GM18870 (cell line): ENCODE measurements at regions not wholly inside any gene's neighbourhood (a gene's known extent, or its start where the extent isn't known, plus 50 kb on each side); places are given as distances from the start of the nearest gene placed in this dataset.
"Not testable (repeated sequence)": the region's sequence is repeated elsewhere in the genome, so short reads cannot be mapped to it uniquely, and the experiment has no call there.

Experiments
- ATAC-seq: cut with Tn5 transposase; IDR thresholded peaks from one replicate; pipeline ENCODE4 v1.9.1; 2021; ENCODE audit warnings: moderate library complexity; ENCODE audit not compliant: unreplicated experiment

DNA sequence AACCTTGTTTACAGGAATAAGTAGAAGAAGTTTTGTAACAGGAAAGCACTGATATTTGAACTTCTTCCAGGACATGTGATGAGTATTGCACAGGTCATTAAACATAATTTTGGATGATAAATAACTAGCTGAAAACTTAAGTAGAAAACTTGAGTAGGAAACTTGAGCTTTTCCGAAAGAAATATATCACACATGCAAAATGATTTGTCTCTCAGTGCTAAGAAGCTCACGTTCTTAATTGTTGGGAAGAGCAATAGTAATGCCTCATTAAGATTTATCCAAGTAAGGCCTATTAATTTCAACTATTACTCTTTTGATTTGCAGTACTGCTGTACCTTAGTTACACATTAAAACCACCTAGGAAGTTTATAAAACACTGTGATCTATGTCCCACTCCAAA is 1921.9 kb upstream of the LRRTM1 start:
- ATAC-seq, result no peak

DNA sequence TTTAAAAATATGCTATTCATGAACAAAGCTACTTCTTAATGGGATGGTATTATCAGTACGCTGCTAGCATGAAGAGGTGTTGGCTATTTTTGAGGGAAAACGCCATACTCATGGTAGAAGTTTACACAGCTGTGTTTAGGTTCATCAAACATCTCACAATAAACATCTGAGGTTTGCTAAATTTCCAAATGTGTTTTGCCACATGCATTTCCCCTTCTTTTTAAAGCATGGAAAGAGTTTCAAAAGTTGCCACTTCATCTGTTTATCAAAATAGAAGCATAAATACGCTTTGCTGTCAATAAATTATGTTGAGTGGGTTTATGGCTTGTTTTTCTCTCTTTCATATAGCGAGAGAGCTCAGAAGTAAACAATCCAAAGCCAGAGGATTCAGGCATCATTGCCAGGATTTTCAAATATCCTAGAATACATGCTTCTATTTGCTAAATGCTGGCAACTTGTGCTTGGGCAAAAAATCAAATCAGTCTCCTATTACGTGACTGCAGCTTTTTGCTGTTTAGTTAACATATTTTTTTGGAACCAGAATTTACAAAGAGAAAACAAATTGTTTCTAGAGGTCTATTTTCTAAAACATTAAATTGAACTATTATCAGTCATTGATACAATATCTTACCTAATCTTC is 1919.9 kb upstream of the LRRTM1 start:
- ATAC-seq, result no peak

DNA sequence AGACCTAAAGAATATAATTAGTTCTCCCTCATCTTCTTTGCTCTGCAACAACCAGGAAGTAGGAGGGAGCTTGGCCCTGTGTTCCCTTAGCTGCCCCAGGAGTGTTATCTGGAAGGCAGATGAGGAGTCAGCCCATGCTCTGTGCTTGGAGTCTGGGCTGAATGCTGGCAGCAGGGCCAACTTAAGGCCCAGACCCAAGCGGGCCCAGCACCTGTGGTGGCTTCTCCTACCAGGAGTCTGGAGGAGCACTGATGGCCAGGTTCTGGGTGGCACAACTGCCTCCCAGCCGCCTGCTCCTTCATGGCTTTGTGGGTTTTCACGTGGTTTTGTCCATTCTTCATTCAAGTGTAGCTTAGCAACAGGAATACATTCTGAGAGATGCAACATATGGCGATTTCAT is 1910.7 kb upstream of the LRRTM1 start:
- no peak for ATAC-seq

DNA sequence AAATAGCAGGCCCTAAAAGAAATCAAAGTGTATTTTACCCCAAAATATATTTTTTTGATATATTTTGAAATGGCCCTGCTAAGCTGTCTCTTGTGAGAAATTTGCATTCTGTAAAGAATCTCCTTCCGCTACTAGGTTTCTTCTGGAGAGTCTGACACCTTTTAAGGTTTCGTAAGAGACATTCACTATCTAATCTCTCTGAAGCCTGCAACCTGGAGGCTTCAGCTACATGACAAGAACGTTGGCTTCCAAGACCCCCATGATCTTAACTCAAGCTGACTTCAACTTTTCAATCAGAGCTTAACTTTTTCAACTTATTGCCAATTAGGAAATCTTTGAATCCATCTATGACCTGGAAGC is 1894.9 kb upstream of the LRRTM1 start:
- no peak for ATAC-seq

DNA sequence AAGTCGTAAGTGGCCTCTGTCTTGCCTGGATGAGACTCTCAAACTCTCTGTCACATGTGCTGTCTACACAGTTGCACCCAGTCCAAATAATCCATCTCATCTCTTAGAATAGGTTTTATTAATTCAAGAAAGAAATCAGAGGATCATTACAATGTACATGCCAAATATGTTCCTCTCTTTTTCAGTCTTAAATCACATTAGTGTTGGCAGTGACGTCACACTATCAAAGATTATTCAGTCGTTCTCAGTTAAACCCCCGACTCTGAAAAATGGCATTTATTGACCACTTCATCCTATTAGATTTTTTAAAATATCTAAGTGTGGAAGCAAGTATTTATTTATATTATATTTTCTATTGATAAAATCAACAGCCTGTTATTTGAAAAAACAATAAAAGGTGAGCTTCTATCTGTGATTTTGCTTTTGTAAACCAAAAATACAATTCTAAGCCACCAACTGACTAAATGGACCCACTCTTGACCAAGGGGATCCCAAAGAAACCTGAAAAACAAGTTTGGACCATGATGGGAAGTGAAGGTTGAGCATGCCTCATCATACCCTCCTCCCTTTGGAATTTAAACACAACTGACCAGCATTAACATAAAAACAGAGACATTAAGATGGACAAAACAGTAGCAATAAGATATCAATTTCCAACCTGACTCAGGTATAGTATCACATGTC is 1894.4 kb upstream of the LRRTM1 start:
- no peak for ATAC-seq

DNA sequence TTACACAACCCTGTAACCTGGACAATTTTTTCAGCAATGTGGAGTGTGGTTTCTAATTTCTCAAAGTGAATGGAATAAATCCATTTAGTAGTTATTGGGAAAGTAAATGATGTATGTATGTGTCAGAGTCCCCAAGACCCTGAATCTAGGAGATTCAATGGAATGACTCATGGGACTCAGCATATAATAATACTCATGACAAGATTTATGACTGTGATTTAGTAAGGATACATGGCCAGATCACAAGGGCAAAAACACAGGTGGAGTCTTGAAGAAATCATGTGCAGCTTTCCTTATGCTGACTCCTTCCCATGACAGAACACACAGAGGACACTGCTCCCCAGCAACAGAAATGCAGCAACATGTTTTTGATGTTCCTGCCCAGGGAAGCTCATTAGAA is 1877.7 kb upstream of the LRRTM1 start:
- no peak for ATAC-seq

DNA sequence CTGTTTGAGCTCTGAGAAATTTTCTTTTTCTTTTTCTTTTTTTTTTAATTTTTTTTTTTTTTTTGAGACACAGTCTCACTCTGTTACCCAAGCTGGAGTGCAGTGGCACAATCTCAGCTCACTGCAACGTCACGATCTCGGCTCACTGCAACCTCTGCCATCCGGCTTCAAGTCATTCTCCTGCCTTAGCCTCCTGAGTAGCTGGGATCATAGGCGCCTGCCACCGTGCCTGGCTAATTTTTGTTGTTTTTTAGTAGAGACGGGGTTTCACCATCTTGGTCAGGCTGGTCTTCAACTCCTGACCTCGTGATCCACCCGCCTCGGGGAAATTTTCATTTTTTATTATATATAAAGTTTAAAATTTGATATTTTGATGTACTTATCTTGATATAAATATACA is 1870.7 kb upstream of the LRRTM1 start:
- not testable (repeated sequence) for ATAC-seq

DNA sequence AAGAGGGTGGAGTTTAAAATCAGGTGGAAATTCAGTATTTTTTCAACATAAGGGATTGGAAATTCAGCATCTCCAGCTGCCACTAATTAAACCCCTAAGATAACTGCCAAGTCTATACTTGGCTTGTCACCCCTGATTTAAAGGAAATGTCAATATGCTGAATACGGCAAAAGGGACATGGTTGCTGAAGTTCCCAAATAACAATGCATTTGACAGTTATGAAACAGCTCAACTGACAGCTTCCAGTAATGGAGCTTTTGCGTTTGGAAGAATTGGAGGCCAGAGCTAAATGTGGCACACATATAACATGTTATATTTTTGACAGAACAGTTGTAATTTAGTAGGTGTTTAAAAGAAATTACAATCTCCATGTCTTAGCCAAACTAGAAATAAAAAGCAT is 1867.9 kb upstream of the LRRTM1 start:
- no peak for ATAC-seq

DNA sequence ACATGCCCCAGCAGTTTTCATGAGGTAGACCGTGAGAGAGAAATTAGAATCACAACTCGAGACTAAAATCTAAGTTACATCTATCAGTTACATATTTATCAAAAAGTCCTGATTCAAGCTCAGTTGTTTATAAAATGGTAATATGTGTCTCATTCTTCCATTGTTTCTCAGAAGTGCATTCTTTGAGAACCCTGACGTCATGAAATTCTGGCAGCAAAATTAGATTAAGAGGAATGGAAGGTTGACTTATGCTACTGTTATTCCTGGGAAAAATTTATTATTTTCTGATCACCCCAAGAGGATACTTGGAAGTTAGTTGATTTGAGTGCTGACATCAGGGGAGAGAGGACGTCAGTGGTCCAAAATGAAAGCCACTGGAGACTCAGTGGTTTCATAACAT is 1864.8 kb upstream of the LRRTM1 start:
- ATAC-seq, result no peak

DNA sequence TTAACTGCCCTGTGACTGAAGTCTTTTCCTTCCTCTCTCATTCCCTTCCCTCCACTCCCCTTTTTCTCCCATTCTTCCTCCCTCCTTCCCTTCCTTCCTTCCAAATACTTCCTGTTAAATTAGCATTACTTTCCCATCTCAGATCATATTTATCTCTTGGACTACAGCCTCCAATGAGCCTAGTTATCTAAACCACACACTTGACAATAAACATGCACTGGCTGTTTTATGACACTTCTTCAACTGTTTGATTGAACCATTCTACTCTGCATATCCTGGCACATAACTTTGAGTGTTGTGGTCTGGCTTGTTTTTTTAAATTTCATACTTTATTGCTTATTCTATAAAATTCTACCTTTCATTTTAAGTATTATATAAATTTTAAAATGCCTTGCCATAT is 1860.8 kb upstream of the LRRTM1 start:
- ATAC-seq, result no peak

DNA sequence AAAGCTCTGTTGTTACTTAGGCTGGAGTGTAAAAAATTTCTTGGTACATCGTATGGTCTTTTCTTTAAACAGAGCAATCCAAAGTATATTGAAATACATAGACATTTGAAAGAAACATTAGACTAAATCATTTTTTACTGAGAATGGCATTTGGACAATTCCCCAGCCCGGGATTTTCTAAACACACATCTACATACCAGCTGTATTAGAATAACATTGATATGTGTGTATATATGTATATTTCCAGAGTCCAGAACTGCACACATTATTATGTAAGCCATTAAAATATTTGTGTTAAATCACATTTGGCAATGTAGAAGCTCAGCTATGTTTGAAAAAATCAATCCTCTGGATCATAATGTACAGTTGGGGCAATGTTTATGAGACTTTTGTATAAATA is 1853.6 kb upstream of the LRRTM1 start:
- ATAC-seq, result no peak

DNA sequence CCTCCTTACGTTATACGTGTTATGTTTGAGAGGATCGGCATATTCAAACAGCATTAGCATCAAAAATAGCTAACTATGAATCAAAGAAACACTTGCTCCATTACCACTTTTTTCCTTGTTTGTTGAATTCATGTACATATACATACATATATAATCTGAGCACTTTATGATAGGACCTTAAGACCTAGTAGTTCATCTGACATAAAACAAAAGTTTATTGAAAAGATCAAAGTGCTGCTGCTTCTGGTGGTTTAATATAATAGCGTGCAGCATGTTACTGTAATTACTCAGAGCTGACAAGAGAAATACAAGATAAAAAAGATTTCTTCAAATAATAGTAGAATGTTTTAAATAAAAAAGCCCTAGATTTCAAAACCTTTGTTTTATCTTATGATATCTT is 1850.9 kb upstream of the LRRTM1 start:
- no peak for ATAC-seq

DNA sequence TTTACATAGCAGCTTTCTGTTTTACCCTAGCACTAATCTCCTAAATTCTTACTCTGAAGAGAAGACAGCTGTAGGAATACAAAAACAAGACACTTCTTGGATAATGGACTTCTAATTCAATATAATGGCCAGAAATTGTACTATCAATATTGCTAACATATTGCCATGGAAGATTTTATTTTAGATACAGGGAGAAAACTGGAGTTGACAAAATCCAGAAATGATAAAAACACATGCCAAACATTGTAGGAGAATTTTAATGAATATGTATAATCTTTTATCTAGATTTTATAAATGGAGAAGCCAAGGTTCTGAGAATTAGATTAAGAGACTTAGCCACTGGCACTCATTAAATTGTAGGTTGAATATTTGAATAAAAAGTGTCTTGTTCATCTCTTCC is 1838.8 kb upstream of the LRRTM1 start:
- ATAC-seq, result no peak

DNA sequence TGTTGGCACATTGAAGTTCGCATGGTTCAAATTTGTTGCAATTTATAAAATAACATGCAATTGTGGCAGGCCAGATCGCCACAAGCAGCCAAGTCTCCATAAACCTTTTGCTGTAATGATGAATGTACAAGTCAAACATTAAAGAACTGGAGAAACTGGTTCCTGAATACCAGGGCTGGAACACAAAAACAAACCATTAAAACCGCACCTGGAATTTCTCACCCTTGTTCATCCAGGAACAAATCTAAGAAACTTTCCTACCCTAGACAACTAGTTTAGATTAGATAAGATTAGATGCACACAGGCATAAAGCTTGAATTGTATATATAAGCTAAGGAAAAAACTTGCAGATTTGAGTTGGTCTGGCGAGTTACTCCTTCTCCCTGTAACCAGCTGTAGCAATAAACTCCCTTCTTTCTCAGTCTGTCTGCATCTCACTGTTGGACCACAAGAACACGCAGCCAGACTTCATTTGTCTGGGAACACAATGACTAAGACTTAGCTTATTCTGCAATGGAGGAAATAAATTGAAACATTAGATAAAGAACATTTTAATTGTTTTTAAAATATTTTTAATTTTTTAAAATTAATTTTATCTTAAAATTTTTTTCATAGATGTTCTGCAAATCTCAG is 1835.5 kb upstream of the LRRTM1 start:
- no peak for ATAC-seq

DNA sequence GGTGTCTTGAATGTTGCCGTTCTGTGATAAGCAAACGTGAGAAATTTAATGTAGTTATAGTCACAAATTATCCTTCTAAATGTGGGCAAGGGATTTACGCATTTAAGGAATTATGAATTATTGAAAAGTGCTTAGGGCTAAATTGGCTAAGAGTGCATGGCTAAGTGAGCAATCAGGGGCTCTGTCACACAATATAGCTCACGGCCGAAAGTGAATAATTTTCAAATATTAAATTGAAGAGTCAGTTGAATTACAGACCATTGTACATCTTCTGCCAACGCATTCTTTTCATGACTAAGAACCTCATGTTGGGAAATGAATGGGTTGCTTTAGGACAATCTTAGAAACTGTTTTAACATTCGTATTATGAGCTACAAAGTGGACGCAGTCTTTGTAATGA is 1832.9 kb upstream of the LRRTM1 start:
- ATAC-seq, result no peak

DNA sequence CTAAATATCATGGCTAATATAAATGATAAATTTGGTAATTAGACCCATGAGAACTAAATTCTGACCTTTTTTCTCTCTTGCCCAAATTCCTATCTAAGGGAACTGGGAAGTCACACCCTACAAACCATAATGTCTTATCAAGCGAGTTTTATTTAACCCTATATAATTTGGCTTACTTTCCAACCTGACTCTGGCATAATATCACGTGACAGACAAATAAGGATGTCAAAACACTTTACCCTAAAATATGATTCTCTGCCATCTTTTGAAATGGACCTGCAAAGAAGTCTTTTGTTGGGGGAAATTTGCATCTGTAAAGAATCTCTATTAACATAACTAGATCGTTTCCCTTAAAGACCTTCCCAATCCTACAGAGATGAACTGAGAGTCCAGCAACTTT is 1823.5 kb upstream of the LRRTM1 start:
- ATAC-seq, result no peak

DNA sequence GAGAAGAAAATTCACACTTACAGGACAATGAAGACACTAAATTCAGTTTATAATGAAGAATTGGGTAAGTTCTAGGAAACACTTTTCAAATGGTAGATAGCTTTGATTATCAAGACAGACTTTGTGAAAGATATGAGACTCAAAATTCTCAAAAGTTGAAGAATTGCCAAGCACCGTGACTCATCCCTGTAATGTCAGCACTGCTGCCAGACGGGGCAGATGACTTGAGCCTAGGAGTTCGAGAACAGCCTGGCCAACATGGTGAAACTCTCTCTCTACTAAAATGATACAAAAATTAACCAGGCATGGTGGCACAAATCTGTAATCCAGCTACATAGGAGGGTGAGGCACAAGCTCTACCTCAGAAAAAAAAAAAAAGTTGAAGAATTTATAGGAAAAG is 1820.1 kb upstream of the LRRTM1 start:
- ATAC-seq, result no peak

DNA sequence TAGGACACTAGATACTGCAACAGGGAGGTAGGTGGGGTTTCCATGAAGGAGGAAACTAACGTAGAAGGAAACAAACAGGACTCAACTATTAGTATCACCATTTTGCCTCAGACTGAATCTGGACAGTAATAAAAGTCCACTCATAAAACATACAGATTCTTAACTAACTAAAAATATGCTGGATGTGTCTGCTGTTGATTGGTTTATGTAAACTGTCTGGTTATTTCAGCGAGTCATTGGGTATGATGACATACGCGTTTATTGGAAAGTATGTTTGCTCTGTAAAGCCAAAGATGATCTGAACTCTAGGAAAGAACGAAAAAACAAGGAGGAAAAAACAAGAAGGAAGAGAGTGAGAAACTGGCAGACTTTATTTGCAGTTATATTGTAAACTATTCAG is 1816.1 kb upstream of the LRRTM1 start:
- no peak for ATAC-seq

DNA sequence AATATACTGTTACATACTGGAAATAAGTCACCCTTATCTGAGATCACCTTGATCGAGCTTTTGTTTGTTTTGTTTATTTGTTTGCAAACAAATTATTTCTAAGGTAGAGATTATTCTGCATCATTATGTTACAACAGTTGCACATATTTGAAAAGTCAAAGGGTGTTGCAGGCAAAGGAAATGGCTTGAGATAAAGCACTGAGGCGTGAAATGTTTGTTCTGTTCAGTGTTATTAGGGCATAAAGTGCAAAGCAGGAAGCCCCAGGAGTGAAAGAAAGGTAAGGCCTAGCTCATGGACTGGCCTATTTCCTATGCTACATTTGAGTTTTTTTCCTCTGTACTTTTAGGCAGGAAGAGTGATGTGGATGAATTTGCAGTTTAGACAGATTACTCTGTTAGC is 1815.6 kb upstream of the LRRTM1 start:
- ATAC-seq, result no peak

DNA sequence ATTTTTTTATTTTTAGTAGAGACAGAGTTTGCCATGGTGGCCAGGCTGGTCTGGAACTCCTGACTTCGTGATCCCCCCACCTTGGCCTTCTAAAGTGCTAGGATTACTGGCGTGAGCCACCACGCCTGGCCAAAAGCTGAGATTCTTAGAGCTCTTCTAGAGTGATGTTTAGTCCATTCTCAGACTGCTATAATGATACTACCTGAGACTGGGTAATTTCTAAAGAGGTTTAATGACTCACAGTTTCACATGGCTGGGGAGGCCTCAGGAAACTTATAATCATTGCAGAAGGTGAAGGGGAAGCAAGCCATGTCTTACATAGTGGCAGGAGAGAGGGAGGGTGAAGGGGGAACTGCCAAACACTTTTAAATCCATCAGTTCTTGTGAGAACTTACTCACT is 1804.9 kb upstream of the LRRTM1 start:
- ATAC-seq, result no peak

DNA sequence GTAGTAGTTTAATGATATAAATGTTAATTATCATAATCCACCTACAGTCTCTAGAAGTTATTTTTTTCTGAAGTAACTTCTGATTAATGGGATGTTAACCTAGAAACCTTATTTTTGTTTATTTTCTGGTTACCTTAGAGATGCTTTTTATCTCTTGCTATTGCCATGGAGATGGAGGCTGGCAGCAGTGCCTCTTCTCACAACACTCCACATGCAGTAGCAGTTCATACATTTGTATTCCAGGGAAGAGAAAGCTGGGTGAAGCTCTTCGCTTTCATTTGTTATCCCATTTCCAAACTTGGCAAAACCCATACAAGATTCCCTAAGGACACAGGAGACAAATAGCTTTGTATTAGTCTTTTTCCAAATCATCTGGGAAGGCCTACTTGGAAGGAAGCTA is 1794.1 kb upstream of the LRRTM1 start:
- no peak for ATAC-seq

DNA sequence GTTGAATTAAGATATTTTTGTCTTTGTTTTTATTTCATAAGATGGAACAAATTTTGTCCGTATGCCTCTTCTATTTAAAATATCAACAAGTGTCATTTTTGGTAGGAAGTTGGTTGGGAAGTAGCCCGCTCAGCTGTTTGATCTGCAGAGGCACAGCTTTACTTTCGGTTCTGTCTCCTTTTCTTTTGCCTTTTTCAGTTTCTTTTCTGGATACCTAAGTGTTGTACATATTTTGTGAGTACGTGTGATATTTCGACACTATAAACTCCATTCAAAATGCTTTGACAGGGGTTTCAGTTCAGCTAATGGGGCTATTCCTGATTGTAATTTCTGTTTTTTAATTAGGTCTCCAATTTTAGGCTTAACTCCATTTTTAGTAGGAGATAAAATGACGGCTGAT is 1785.0 kb upstream of the LRRTM1 start:
- ATAC-seq, result no peak
